ENCODE measurements at regions not wholly inside any gene's neighbourhood (a gene's known extent, or its start where the extent isn't known, plus 50 kb on each side); places are given as distances from the start of the nearest gene placed in this dataset.

- TF ChIP-seq POLR2A (IDR thresholded peaks at IDR 0.05; ENCODE audit: low read length) (no peak), GATA1 (IDR thresholded peaks at IDR 0.05; ENCODE audit: low read depth, low read length) (no peak)
Observed at GRCh38 chr14:34344318-34344717, 117.7 kb downstream of the SPTSSA start.
